HG02938 (cell line): ENCODE measurements at regions not wholly inside any gene's neighbourhood (a gene's known extent, or its start where the extent isn't known, plus 50 kb on each side); places are given as distances from the start of the nearest gene placed in this dataset.
"Not testable (repeated sequence)": the region's sequence is repeated elsewhere in the genome, so short reads cannot be mapped to it uniquely, and the experiment has no call there.

Experiments used
- ATAC-seq: cut with Tn5 transposase; IDR thresholded peaks from one replicate; pipeline ENCODE4 v1.9.1; 2021; ENCODE audit warnings: mild to moderate bottlenecking, moderate library complexity; ENCODE audit not compliant: unreplicated experiment

- ATAC-seq = no peak
These were observed 693.2 kb upstream of the CHD1 start for GRCh38 chr5:99621772-99622681.

- ATAC-seq = no peak
These were observed 688.5 kb upstream of the CHD1 start for GRCh38 chr5:99617335-99617734.

- no peak for ATAC-seq
These were observed 686.1 kb upstream of the CHD1 start for GRCh38 chr5:99614888-99615287.

GRCh38 chr5:99607124-99607523 is 678.3 kb upstream of the CHD1 start:
- ATAC-seq = no peak

- ATAC-seq = no peak
These were observed 677.1 kb upstream of the CHD1 start for GRCh38 chr5:99605904-99606303.

- ATAC-seq = no peak
These were observed 672.1 kb upstream of the CHD1 start for GRCh38 chr5:99600952-99601351.

GRCh38 chr5:99590806-99591205 is 662.0 kb upstream of the CHD1 start:
- ATAC-seq = no peak

- no peak for ATAC-seq
These were observed 660.6 kb upstream of the CHD1 start for GRCh38 chr5:99589424-99589823.

- peak; percentile 68 for ATAC-seq
These were observed 659.2 kb upstream of the CHD1 start for GRCh38 chr5:99587983-99588382.

GRCh38 chr5:99586878-99587277 is 658.1 kb upstream of the CHD1 start:
- no peak for ATAC-seq

- ATAC-seq = not testable (repeated sequence)
These were observed 652.4 kb upstream of the CHD1 start for GRCh38 chr5:99581204-99581603.

GRCh38 chr5:99562937-99563627 is 634.3 kb upstream of the CHD1 start:
- ATAC-seq = not testable (repeated sequence)

- no peak for ATAC-seq
These were observed 624.5 kb upstream of the CHD1 start for GRCh38 chr5:99553211-99553810.

GRCh38 chr5:99544356-99544755 is 615.5 kb upstream of the CHD1 start:
- no peak for ATAC-seq

GRCh38 chr5:99543841-99544240 is 615.0 kb upstream of the CHD1 start:
- no peak for ATAC-seq

GRCh38 chr5:99534241-99534640 is 605.4 kb upstream of the CHD1 start:
- not testable (repeated sequence) for ATAC-seq

- ATAC-seq = not testable (repeated sequence)
These were observed 592.9 kb upstream of the CHD1 start for GRCh38 chr5:99521666-99522065.

- ATAC-seq = not testable (repeated sequence)
These were observed 587.2 kb upstream of the CHD1 start for GRCh38 chr5:99515864-99516490.

- not testable (repeated sequence) for ATAC-seq
These were observed 581.5 kb upstream of the CHD1 start for GRCh38 chr5:99510237-99510866.

- ATAC-seq = not testable (repeated sequence)
These were observed 580.3 kb upstream of the CHD1 start for GRCh38 chr5:99509064-99509463.

GRCh38 chr5:99495456-99495855 is 566.6 kb upstream of the CHD1 start:
- not testable (repeated sequence) for ATAC-seq
